Suprapubic skin (tissue), 4 donors: ENCODE measurements at regions not wholly inside any gene's neighbourhood (a gene's known extent, or its start where the extent isn't known, plus 50 kb on each side); places are given as distances from the start of the nearest gene placed in this dataset.

Experiments
- DNase-seq, 2 donors: peaks; one replicate each; pipeline ENCODE4 v3.0.0-alpha.2; 2019; ENCODE audit warnings: low spot score in 2 of 2
- H3K27ac ChIP-seq: fragments of 200-600 bp; sonication (generic); one replicate; pipeline ENCODE4 v1.5.1; 2019
- H3K27me3 ChIP-seq: fragments of 200-600 bp; sonication (generic); one replicate; pipeline ENCODE4 v1.5.1; 2019
- H3K36me3 ChIP-seq: fragments of 200-600 bp; sonication (generic); one replicate; pipeline ENCODE4 v1.5.1; 2019
- H3K4me1 ChIP-seq: fragments of 200-600 bp; sonication (generic); one replicate; pipeline ENCODE4 v1.5.1; 2019
- H3K4me3 ChIP-seq: fragments of 200-600 bp; sonication (generic); one replicate; pipeline ENCODE4 v1.5.1; 2019; ENCODE audit warnings: mild to moderate bottlenecking
- H3K9me3 ChIP-seq: fragments of 200-600 bp; sonication (generic); one replicate; pipeline ENCODE4 v1.5.1; 2019
- CTCF ChIP-seq, 2 donors: fragments of 200-600 bp in 1 of 2; fragments of 450-650 bp in 1 of 2; sonication (generic) in 1 of 2; IDR thresholded peaks; one replicate each; pipeline ENCODE4 v1.5.1; 2016 to 2019; ENCODE audit warnings: antibody characterized with exemption in 2 of 2, mild to moderate bottlenecking in 1 of 2, moderate library complexity in 1 of 2
- EP300 ChIP-seq: sonication (generic); formaldehyde crosslinking; IDR thresholded peaks from one replicate; pipeline ENCODE4 v1.6.1; 2017; ENCODE audit warnings: antibody characterized with exemption
- POLR2A ChIP-seq, 2 donors: fragments of 450-650 bp; IDR thresholded peaks; one replicate each; pipeline ENCODE4 v1.6.1; 2017; ENCODE audit warnings: antibody characterized with exemption in 2 of 2, mild to moderate bottlenecking in 2 of 2, moderate library complexity in 2 of 2
- POLR2AphosphoS5 ChIP-seq, 3 donors: sonication (generic); formaldehyde crosslinking; IDR thresholded peaks; one replicate each; pipeline ENCODE4 v1.6.1; 2017; ENCODE audit warnings: antibody characterized with exemption in 3 of 3
- WGBS: methylation state at CpG from one replicate; pipeline ENCODE4 v1.1.5; 2018; 5-methylcytosine and 5-hydroxymethylcytosine counted together

GRCh38 chr1:22196041-22196440 lies 53.1 kb upstream of the WNT4 start:
- WGBS: 65% methylated on average over 3 of the region's 3 CpGs
- Histone ChIP-seq H3K27ac (no peak overlapping the region), H3K4me3 (no peak overlapping the region), H3K9me3 (no peaks in the 10 kb centered on the region), H3K27me3 (peaks cover 3% of the 10 kb centered on the region), H3K36me3 (no peaks in the 10 kb centered on the region), H3K4me1 (no peaks in the 10 kb centered on the region)
- no peak for TF ChIP-seq POLR2A (IDR thresholded peaks at IDR 0.05)
- no peak for TF ChIP-seq CTCF (IDR thresholded peaks at IDR 0.05)
- no peak for TF ChIP-seq EP300
- TF ChIP-seq POLR2AphosphoS5 (IDR thresholded peaks at IDR 0.05): no peak
- DNase-seq: peak in 1 of 2 donors; percentile 30

GRCh38 chr1:22196641-22197040 lies 53.7 kb upstream of the WNT4 start:
- Histone ChIP-seq H3K36me3 (no peaks in the 10 kb centered on the region), H3K27ac (no peak overlapping the region), H3K9me3 (no peaks in the 10 kb centered on the region), H3K27me3 (peaks cover 3% of the 10 kb centered on the region), H3K4me3 (no peak overlapping the region), H3K4me1 (no peaks in the 10 kb centered on the region)
- WGBS: 98% methylated on average over 6 of the region's 6 CpGs
- no peak for TF ChIP-seq EP300
- no peak for TF ChIP-seq POLR2AphosphoS5 (IDR thresholded peaks at IDR 0.05)
- no peak for TF ChIP-seq POLR2A (IDR thresholded peaks at IDR 0.05)
- no peak for TF ChIP-seq CTCF (IDR thresholded peaks at IDR 0.05)
- no peak for DNase-seq

- Histone ChIP-seq H3K27me3 (peaks cover 6% of the 10 kb centered on the region), H3K27ac (no peak overlapping the region), H3K4me1 (no peaks in the 10 kb centered on the region), H3K4me3 (no peak overlapping the region), H3K36me3 (no peaks in the 10 kb centered on the region), H3K9me3 (no peaks in the 10 kb centered on the region)
- DNase-seq: peak in 1 of 2 donors; percentile 21
- 91% methylated on average over 2 of the region's 2 CpGs for WGBS
- TF ChIP-seq POLR2AphosphoS5 (IDR thresholded peaks at IDR 0.05): no peak
Measured at GRCh38 chr1:22197644-22198043, 54.7 kb upstream of the WNT4 start.

- H3K4me1 ChIP-seq: peaks cover 12% of the 10 kb centered on the region
- no peak overlapping the region for H3K27ac ChIP-seq
- H3K9me3 ChIP-seq: no peaks in the 10 kb centered on the region
- DNase-seq: no peak
- 53% methylated on average over 1 of the region's 1 CpG for WGBS
- H3K4me3 ChIP-seq: no peak overlapping the region
- no peaks in the 10 kb centered on the region for H3K36me3 ChIP-seq
- H3K27me3 ChIP-seq: peaks cover 6% of the 10 kb centered on the region
- TF ChIP-seq EP300: no peak
- no peak for TF ChIP-seq POLR2A (IDR thresholded peaks at IDR 0.05)
- no peak for TF ChIP-seq CTCF (IDR thresholded peaks at IDR 0.05)
- TF ChIP-seq POLR2AphosphoS5 (IDR thresholded peaks at IDR 0.05): no peak
Measured at GRCh38 chr1:22201023-22201422, 58.1 kb upstream of the WNT4 start.

GRCh38 chr1:22203335-22203734 lies 60.4 kb upstream of the WNT4 start:
- Histone ChIP-seq H3K27ac (no peak overlapping the region), H3K9me3 (no peaks in the 10 kb centered on the region), H3K27me3 (peaks cover 23% of the 10 kb centered on the region), H3K36me3 (no peaks in the 10 kb centered on the region), H3K4me1 (peaks cover 12% of the 10 kb centered on the region), H3K4me3 (no peak overlapping the region)
- no peak for TF ChIP-seq EP300
- no peak for TF ChIP-seq POLR2A (IDR thresholded peaks at IDR 0.05)
- TF ChIP-seq CTCF (IDR thresholded peaks at IDR 0.05): no peak
- no peak for TF ChIP-seq POLR2AphosphoS5 (IDR thresholded peaks at IDR 0.05)
- WGBS: 88% methylated on average over 1 of the region's 1 CpG
- no peak for DNase-seq
